H1 (cell line): ENCODE measurements at regions not wholly inside any gene's neighbourhood (a gene's known extent, or its start where the extent isn't known, plus 50 kb on each side); places are given as distances from the start of the nearest gene placed in this dataset.

Experiments
- CTCF ChIA-PET: fragments of 300-600 bp; sonication (Branson Sonifier 250); formaldehyde crosslinking; loops from one replicate; lab custom pipeline; 2021; ENCODE audit not compliant: partially characterized antibody; lab: Charles Lee
- POLR2A ChIA-PET: fragments of 300-600 bp; sonication (Branson Sonifier 250); formaldehyde crosslinking; loops from one replicate; lab custom pipeline; 2021; ENCODE audit warnings: inconsistent platforms; ENCODE audit not compliant: partially characterized antibody; lab: Charles Lee
- DNase-seq, 2 experiments: peaks; one replicate each; pipeline versions ENCODE4 v3.0.0 to v3.0.0-alpha.2; 2010 to 2022; ENCODE audit warnings: low spot score in 2 of 2, low read depth in 1 of 2, mixed read lengths in 1 of 2
- FAIRE-seq: peaks from 2 replicates; lab custom pipeline; 2011; peaks lifted over from hg19 to GRCh38; lab: Jason Lieb, UNC
- H2AFZ ChIP-seq: 2 replicates; pipeline ENCODE4 v1.8.1; 2012; ENCODE audit warnings: low read length, inconsistent platforms
- H2AK5ac ChIP-seq: 2 replicates; pipeline ENCODE4 v1.6.1; 2013; ENCODE audit warnings: low read depth, low read length
- H2BK120ac ChIP-seq: replicated peaks from 2 replicates; pipeline ENCODE3; 2013; ENCODE audit warnings: low read depth, low read length, inconsistent platforms
- H2BK12ac ChIP-seq: 2 replicates; pipeline ENCODE4 v1.6.1; 2013; ENCODE audit warnings: low read depth, low read length
- H2BK15ac ChIP-seq: 2 replicates; pipeline ENCODE4 v1.6.1; 2013; ENCODE audit warnings: low read length
- H2BK20ac ChIP-seq: 2 replicates; pipeline ENCODE4 v1.6.1; 2013; ENCODE audit warnings: low read length
- H2BK5ac ChIP-seq: 2 replicates; pipeline ENCODE4 v1.6.1; 2013; ENCODE audit warnings: low read depth, low read length
- H3K14ac ChIP-seq: 2 replicates; pipeline ENCODE4 v1.6.1; 2013; ENCODE audit warnings: inconsistent platforms; ENCODE audit not compliant: insufficient read length
- H3K18ac ChIP-seq: 2 replicates; pipeline ENCODE4 v1.6.1; 2013; ENCODE audit warnings: low read length; ENCODE audit errors: extremely low read depth
- H3K23ac ChIP-seq: 2 replicates; pipeline ENCODE4 v1.6.1; 2013; ENCODE audit warnings: inconsistent platforms; ENCODE audit not compliant: insufficient read length
- H3K23me2 ChIP-seq: 2 replicates; pipeline ENCODE4 v1.6.1; 2013; ENCODE audit warnings: low read depth, low read length
- H3K27ac ChIP-seq: 2 replicates; pipeline ENCODE4 v1.6.1; 2011; ENCODE audit warnings: low read depth, low read length, inconsistent platforms
- H3K27me3 ChIP-seq, 4 experiments: replicated peaks in 1 of 4; 1 replicate in 1 of 4; 2 replicates in 3 of 4; pipeline versions ENCODE4 v1.6.1 to v1.8.1; 2011 to 2013; ENCODE audit warnings: low read length in 3 of 4, mild to moderate bottlenecking in 3 of 4, inconsistent platforms in 2 of 4, mixed read lengths in 2 of 4, moderate library complexity in 1 of 4; ENCODE audit not compliant: control insufficient read depth in 3 of 4, insufficient read depth in 3 of 4; ENCODE audit errors: extremely low read depth in 1 of 4
- H3K36me3 ChIP-seq, 4 experiments: 2 replicates each; pipeline versions ENCODE4 v1.6.1 to v1.8.1; 2011 to 2013; ENCODE audit warnings: mild to moderate bottlenecking in 4 of 4, low read length in 3 of 4, moderate library complexity in 2 of 4, control low read depth in 1 of 4, inconsistent platforms in 1 of 4; ENCODE audit not compliant: insufficient read depth in 4 of 4, control insufficient read depth in 2 of 4
- H3K4ac ChIP-seq: replicated peaks from 2 replicates; pipeline ENCODE3; 2013; ENCODE audit warnings: low read length, low read depth, mixed read lengths, inconsistent platforms; ENCODE audit not compliant: insufficient read length
- H3K4me1 ChIP-seq, 4 experiments: replicated peaks in 1 of 4; 1 replicate in 1 of 4; 2 replicates in 3 of 4; pipeline versions ENCODE4 v1.6.1 to v1.8.1; 2011 to 2013; ENCODE audit warnings: low read length in 3 of 4, inconsistent platforms in 2 of 4, mixed read lengths in 1 of 4; ENCODE audit not compliant: insufficient read depth in 4 of 4, control insufficient read depth in 3 of 4
- H3K4me2 ChIP-seq, 2 experiments: 2 replicates each; pipeline versions ENCODE4 v1.6.1 to v1.8.1; 2011 to 2013; ENCODE audit warnings: low read depth in 2 of 2, low read length in 2 of 2, control low read depth in 1 of 2, inconsistent platforms in 1 of 2, mild to moderate bottlenecking in 1 of 2; ENCODE audit not compliant: insufficient read depth in 1 of 2
- H3K4me3 ChIP-seq, 4 experiments: fragments of 200-600, 300-600 bp in 1 of 4; sonication (generic), shearing (Covaris generic), sonication (Bioruptor Twin) in 1 of 4; 2 replicates each; pipeline versions ENCODE4 v1.5.1 to v1.8.1; 2011 to 2016; ENCODE audit warnings: low read length in 4 of 4, low read depth in 3 of 4, control low read depth in 2 of 4, inconsistent platforms in 2 of 4, mild to moderate bottlenecking in 2 of 4, mixed read lengths in 1 of 4, moderate library complexity in 1 of 4; ENCODE audit not compliant: insufficient read depth in 2 of 4; ENCODE audit errors: extremely low read depth in 1 of 4
- H3K56ac ChIP-seq: replicated peaks from 2 replicates; pipeline ENCODE3; 2013; ENCODE audit warnings: low read depth, mild to moderate bottlenecking, mixed read lengths, low read length, inconsistent platforms; ENCODE audit not compliant: insufficient read length
- H3K79me1 ChIP-seq: 2 replicates; pipeline ENCODE4 v1.6.1; 2013; ENCODE audit warnings: low read depth, low read length, control low read depth
- H3K79me2 ChIP-seq, 2 experiments: 2 replicates each; pipeline versions ENCODE4 v1.6.1 to v1.8.1; 2012 to 2013; ENCODE audit warnings: low read length in 2 of 2, mild to moderate bottlenecking in 2 of 2, inconsistent platforms in 1 of 2; ENCODE audit not compliant: insufficient read depth in 2 of 2, control insufficient read depth in 1 of 2
- H3K9ac ChIP-seq, 4 experiments: replicated peaks in 1 of 4; 1 replicate in 1 of 4; 2 replicates in 3 of 4; pipeline versions ENCODE4 v1.6.1 to v1.8.1; 2011 to 2013; ENCODE audit warnings: low read depth in 3 of 4, low read length in 3 of 4, control low read depth in 2 of 4, mild to moderate bottlenecking in 2 of 4, moderate library complexity in 2 of 4, inconsistent platforms in 1 of 4; ENCODE audit errors: extremely low read depth in 1 of 4
- H3K9me3 ChIP-seq, 2 experiments: 2 replicates each; pipeline versions ENCODE4 v1.6.1 to v1.8.1; 2012 to 2013; ENCODE audit warnings: mild to moderate bottlenecking in 2 of 2, moderate library complexity in 2 of 2, control low read depth in 1 of 2, inconsistent platforms in 1 of 2, low read depth in 1 of 2, low read length in 1 of 2, mixed read lengths in 1 of 2; ENCODE audit not compliant: insufficient read depth in 2 of 2
- H4K20me1 ChIP-seq, 2 experiments: replicated peaks in 1 of 2; 2 replicates each; pipeline versions ENCODE3 to v1.8.1; 2011 to 2013; ENCODE audit warnings: inconsistent platforms in 2 of 2, low read length in 2 of 2, mild to moderate bottlenecking in 1 of 2; ENCODE audit not compliant: insufficient read depth in 2 of 2, control insufficient read depth in 1 of 2
- H4K5ac ChIP-seq: 2 replicates; pipeline ENCODE4 v1.6.1; 2013; ENCODE audit warnings: low read length, low read depth, mixed read lengths, inconsistent platforms; ENCODE audit not compliant: insufficient read length
- H4K8ac ChIP-seq: 2 replicates; pipeline ENCODE4 v1.8.0; 2013; ENCODE audit warnings: mild to moderate bottlenecking, moderate library complexity, low read length, inconsistent platforms; ENCODE audit not compliant: insufficient read depth; ENCODE audit errors: extremely low read depth
- H4K91ac ChIP-seq: replicated peaks from 2 replicates; pipeline ENCODE3; 2013; ENCODE audit warnings: low read length, mixed read lengths, inconsistent platforms; ENCODE audit not compliant: insufficient read length
- EZH2 ChIP-seq: fragments of 200-600 bp; sonication (generic); IDR thresholded peaks from 2 replicates; pipeline ENCODE4 v1.7.1; 2012; ENCODE audit warnings: low read depth, mild to moderate bottlenecking, moderate library complexity, low read length, inconsistent platforms; ENCODE audit not compliant: severe bottlenecking
- TCF12 ChIP-seq: IDR thresholded peaks from 2 replicates; pipeline ENCODE4 v1.6.1; 2011; ENCODE audit warnings: low read depth, mild to moderate bottlenecking, low read length
- WGBS, 2 experiments: shearing (Covaris generic) in 1 of 2; methylation state at CpG; one replicate each; pipeline versions ENCODE4 v1.1.6 to v1.1.7; 2013 to 2015; ENCODE audit warnings: low lambda C conversion rate in 2 of 2, mixed read lengths in 2 of 2, inconsistent platforms in 1 of 2, low coverage in 1 of 2, missing lambda C conversion rate in 1 of 2; ENCODE audit not compliant: insufficient replicate concordance in 2 of 2, insufficient coverage in 1 of 2, insufficient read length in 1 of 2; ENCODE audit errors: extremely low coverage in 1 of 2, missing lambda C conversion rate in 1 of 2; 5-methylcytosine and 5-hydroxymethylcytosine counted together

- no peak overlapping the region for H2BK5ac ChIP-seq
- no peaks in the 10 kb centered on the region for H3K23me2 ChIP-seq
- H2BK12ac ChIP-seq: no peak overlapping the region
- H3K79me2 ChIP-seq: no peaks in the 10 kb centered on the region
- H3K56ac ChIP-seq: no peak overlapping the region
- no peak overlapping the region for H2BK15ac ChIP-seq
- no peak overlapping the region for H3K9ac ChIP-seq
- no peak overlapping the region for H4K91ac ChIP-seq
- no peaks in the 10 kb centered on the region for H3K9me3 ChIP-seq
- H2BK120ac ChIP-seq: no peak overlapping the region
- POLR2A ChIA-PET: no interaction called here
- no peak overlapping the region for H2AFZ ChIP-seq
- no peak overlapping the region for H3K4me2 ChIP-seq
- H2BK20ac ChIP-seq: no peak overlapping the region
- H3K18ac ChIP-seq: no peak overlapping the region
- H3K4me3 ChIP-seq: no peak overlapping the region
- H3K23ac ChIP-seq: no peak overlapping the region
- no peak overlapping the region for H3K27ac ChIP-seq
- no peak overlapping the region for H3K4ac ChIP-seq
- no peak for DNase-seq
- CTCF ChIA-PET: no interaction called here
- no peak overlapping the region for H3K14ac ChIP-seq
- H2AK5ac ChIP-seq: no peak overlapping the region
- no peaks in the 10 kb centered on the region for H3K27me3 ChIP-seq
- no peaks in the 10 kb centered on the region for H3K36me3 ChIP-seq
- H3K79me1 ChIP-seq: no peaks in the 10 kb centered on the region
- no peaks in the 10 kb centered on the region for H4K20me1 ChIP-seq
- H4K5ac ChIP-seq: no peak overlapping the region
- WGBS, 2 experiments: 94% methylated on average over 4 of the region's 4 CpGs; no CpG with 5 or more reads in 1 of the 2 experiments
- FAIRE-seq: no peak
- no peak overlapping the region for H4K8ac ChIP-seq
- H3K4me1 ChIP-seq: peaks cover 0 to 1% (median 0%) of the 10 kb centered on the region in 4 experiments; a peak in 2 of 7 replicates
- TF ChIP-seq TCF12 (no peak), EZH2 (no peak)
Measured at GRCh38 chr4:46581677-46582076, 191.7 kb upstream of the GABRA2 start.
